ENCODE measurements at regions not wholly inside any gene's neighbourhood (a gene's known extent, or its start where the extent isn't known, plus 50 kb on each side); places are given as distances from the start of the nearest gene placed in this dataset.
"Not testable (repeated sequence)": the region's sequence is repeated elsewhere in the genome, so short reads cannot be mapped to it uniquely, and the experiment has no call there.

GRCh38 chr12:68537571-68537970 is 73.1 kb upstream of the RAP1B start:
- H3K9me3 ChIP-seq (replicated peaks; ENCODE audit: control insufficient read depth, low read depth, low read length), result no peaks in the 10 kb centered on the region
- no peak overlapping the region for H3K4me3 ChIP-seq (ENCODE audit: low read length)
- no peaks in the 10 kb centered on the region for H3K4me1 ChIP-seq (ENCODE audit: control insufficient read depth, insufficient read depth, low read length)
- H3K27me3 ChIP-seq (ENCODE audit: control insufficient read depth, insufficient read depth, low read length), result no peaks in the 10 kb centered on the region
- no peaks in the 10 kb centered on the region for H3K36me3 ChIP-seq (ENCODE audit: control insufficient read depth, insufficient read depth, low read length)
- WGBS (ENCODE audit: insufficient coverage), result 83% methylated on average over 1 of the region's 2 CpGs
- DNase-seq, result no peak
- no peak overlapping the region for H3K27ac ChIP-seq (ENCODE audit: low read length)

DNA sequence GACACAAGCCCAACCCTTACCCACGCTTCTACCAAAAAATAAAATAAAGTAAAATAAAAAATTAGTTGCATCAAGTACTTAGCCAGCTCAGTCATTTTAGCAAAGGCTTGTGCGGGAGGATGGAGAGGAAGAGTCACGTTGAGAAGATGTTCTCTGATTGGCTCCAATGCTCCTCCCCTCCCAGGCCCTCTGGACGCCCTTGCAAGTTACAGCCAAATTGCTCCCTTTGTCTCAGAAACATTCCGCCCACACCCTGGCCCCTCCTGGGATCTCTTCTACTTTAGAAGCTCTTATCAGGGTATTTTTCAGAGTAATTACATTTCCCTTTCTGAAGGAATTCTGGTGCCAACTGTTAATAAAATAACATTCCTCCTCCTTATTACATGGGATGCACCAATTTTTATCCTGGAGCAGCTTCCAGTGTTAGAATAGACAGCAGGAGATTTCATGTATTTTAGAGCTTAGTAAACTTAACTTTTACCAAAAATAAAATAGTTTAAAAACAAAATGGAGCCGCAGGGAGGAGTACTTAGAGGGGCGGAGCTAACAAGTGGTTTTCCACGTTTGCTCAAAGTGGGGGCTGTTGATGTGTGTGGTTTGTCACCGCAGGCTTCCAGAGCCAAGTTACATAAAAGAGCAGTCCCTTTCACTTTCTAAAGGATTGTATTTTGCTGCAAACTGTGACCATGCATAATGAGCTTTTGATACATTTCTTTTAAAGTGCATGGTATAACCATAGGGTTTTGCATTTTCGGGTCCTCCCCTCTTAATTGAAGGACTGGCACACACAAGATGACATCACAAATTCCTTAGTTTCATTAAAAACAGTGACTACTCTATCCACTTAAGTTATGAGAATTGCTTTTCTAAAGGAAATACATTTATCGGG is 71.7 kb upstream of the RAP1B start:
- whole genome bisulfite sequencing (ENCODE audit: insufficient coverage), result 0% methylated on average over 1 of the region's 11 CpGs
- H3K27me3 ChIP-seq (ENCODE audit: control insufficient read depth, insufficient read depth, low read length), result no peaks in the 10 kb centered on the region
- no peaks in the 10 kb centered on the region for H3K9me3 ChIP-seq (replicated peaks; ENCODE audit: control insufficient read depth, low read depth, low read length)
- no peak overlapping the region for H3K4me3 ChIP-seq (ENCODE audit: low read length)
- H3K4me1 ChIP-seq (ENCODE audit: control insufficient read depth, insufficient read depth, low read length), result no peaks in the 10 kb centered on the region
- H3K36me3 ChIP-seq (ENCODE audit: control insufficient read depth, insufficient read depth, low read length), result no peaks in the 10 kb centered on the region
- peak; percentile 75 for DNase-seq
- peak overlapping the region; percentile 29 for H3K27ac ChIP-seq (ENCODE audit: low read length)

DNA sequence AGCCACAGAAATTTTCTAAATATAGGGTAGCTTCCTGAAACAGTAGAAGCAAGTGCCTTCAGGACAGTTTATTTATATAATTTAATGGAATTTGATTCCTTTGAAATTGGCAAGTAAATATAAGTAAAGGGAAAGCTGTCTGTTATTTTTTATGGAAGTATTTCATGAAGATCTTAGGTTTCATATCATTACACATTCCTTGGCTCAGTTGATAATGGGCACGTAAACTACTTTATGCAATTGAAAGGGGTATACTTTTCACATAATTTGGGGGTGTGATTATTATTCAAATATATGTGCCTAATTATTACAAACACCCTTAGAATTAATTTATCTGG is 71.1 kb upstream of the RAP1B start:
- H3K4me3 ChIP-seq (ENCODE audit: low read length), result no peak overlapping the region

DNA sequence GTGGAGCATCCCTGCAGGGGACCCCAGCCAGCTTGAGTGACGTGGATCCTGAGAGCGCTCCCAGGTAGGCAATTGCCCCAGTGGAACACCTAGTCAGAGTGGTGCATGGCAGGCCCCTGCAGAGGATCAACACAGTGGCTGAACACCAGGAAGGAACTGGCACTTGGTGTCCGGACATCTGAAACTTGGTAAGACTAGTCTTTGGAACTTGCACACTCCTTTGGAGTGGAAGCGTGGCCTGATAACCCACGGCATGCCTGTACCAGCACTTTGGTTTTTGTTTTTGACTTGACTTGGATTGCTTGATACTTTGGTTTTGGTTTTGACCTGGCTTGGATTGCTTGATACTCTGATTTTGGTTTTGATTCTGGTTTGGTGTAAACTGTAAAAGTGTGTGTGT is 69.9 kb upstream of the RAP1B start:
- not testable (repeated sequence) for H3K27ac ChIP-seq (ENCODE audit: low read length)

More for the DNA sequence above, 71.1 kb upstream of the RAP1B start:
- no peaks in the 10 kb centered on the region for H3K36me3 ChIP-seq (ENCODE audit: control insufficient read depth, insufficient read depth, low read length)
- WGBS (ENCODE audit: insufficient coverage), result no CpG with 5 or more reads among the region's 1 CpG
- no peak for DNase-seq
- H3K27ac ChIP-seq (ENCODE audit: low read length), result no peak overlapping the region
- H3K27me3 ChIP-seq (ENCODE audit: control insufficient read depth, insufficient read depth, low read length), result no peaks in the 10 kb centered on the region
- no peaks in the 10 kb centered on the region for H3K4me1 ChIP-seq (ENCODE audit: control insufficient read depth, insufficient read depth, low read length)
- no peaks in the 10 kb centered on the region for H3K9me3 ChIP-seq (replicated peaks; ENCODE audit: control insufficient read depth, low read depth, low read length)

DNA sequence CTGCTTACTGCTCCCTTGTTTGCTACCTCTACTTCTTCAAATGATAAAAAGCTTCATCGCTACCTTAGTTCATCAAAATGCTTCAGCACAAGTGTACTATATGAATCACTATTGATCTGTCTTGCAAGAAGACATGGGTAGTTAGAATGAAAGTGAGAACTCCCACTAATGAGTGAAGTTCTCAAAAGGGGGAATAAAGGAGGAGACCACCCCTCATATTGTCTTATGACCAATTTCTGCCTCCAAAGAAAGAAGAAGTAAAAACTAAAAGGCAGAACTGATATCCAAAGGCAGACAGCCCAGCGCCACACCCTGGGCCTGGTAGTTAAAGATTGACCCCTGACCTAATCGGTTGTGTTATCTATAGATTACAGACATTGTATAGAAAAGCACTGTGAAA is 63.4 kb upstream of the RAP1B start:
- not testable (repeated sequence) for H3K4me3 ChIP-seq (ENCODE audit: low read length); H3K27me3 ChIP-seq (ENCODE audit: control insufficient read depth, insufficient read depth, low read length); H3K27ac ChIP-seq (ENCODE audit: low read length); DNase-seq; H3K9me3 ChIP-seq (replicated peaks; ENCODE audit: control insufficient read depth, low read depth, low read length); H3K4me1 ChIP-seq (ENCODE audit: control insufficient read depth, insufficient read depth, low read length); H3K36me3 ChIP-seq (ENCODE audit: control insufficient read depth, insufficient read depth, low read length)
- WGBS (ENCODE audit: insufficient coverage), result 33% methylated on average over 1 of the region's 3 CpGs

More for the DNA sequence above, 69.9 kb upstream of the RAP1B start:
- not testable (repeated sequence) for DNase-seq; H3K27me3 ChIP-seq (ENCODE audit: control insufficient read depth, insufficient read depth, low read length); H3K36me3 ChIP-seq (ENCODE audit: control insufficient read depth, insufficient read depth, low read length); H3K9me3 ChIP-seq (replicated peaks; ENCODE audit: control insufficient read depth, low read depth, low read length); H3K4me1 ChIP-seq (ENCODE audit: control insufficient read depth, insufficient read depth, low read length); H3K4me3 ChIP-seq (ENCODE audit: low read length)
- WGBS (ENCODE audit: insufficient coverage), result 99% methylated on average over 5 of the region's 5 CpGs

DNA sequence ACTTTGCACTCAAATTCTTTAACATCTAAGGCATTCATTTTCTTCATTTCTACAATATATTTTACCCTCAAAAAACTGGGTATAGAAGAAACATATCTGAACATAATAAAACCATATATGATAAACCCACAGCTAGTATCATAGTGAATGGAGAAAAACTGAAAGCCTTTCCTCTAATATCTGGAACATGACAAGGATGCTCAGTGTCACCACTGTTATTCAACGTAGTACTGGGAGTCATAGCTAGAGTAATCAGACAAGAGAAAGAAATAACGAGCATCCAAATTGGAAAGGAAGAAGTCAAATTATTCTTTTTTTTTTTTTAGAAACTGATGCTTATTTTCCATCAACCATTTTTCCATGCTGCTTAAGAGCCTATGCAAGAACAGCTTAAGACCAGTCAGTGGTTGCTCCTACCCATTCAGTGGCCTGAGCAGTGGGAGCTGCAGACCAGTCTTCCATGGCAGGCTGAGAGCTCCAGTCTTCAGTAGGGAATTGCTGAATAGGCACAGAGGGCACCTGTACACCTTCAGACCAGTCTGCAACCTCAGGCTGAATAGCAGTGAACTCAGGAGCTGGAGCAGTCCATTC is 58.0 kb upstream of the RAP1B start:
- H3K4me1 ChIP-seq (ENCODE audit: control insufficient read depth, insufficient read depth, low read length); H3K27ac ChIP-seq (ENCODE audit: low read length); H3K27me3 ChIP-seq (ENCODE audit: control insufficient read depth, insufficient read depth, low read length); H3K9me3 ChIP-seq (replicated peaks; ENCODE audit: control insufficient read depth, low read depth, low read length); H3K4me3 ChIP-seq (ENCODE audit: low read length); H3K36me3 ChIP-seq (ENCODE audit: control insufficient read depth, insufficient read depth, low read length); DNase-seq: not testable (repeated sequence)
- 100% methylated on average over 1 of the region's 2 CpGs for WGBS (ENCODE audit: insufficient coverage)

DNA sequence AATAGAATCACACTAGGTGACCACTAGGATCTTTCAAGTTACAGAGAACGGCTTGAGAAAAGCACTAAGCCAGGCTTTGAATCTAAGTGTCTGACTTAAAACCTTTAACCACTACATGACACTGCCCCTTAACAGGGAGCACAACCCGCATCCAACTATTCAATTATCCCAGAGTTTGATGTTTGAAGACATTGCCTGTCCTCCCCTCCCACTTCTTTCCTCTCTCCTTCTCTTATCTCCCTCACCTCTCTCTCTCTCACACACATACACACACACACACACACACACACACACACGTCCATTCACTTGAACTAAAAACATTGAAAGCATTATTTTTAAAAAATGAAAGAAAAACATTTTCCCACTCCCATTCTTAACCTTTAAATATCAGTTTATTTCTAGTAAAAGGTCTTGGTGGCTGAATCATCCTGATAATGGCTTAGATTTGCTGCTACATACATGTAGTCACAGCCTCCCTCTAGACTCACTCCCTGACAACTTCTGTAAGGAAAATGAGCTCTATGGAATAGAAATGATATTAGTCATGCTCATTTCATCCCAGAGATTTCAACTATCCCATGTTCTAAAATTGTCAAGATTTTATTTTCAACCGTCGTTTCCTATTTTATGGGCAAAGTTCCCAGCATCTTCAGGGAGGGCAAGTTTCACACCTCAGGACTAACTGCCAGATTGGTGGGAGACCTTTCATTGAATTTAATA is 53.5 kb upstream of the RAP1B start:
- Histone ChIP-seq H3K4me3 (ENCODE audit: low read length) (no peak overlapping the region), H3K4me1 (ENCODE audit: control insufficient read depth, insufficient read depth, low read length) (peaks cover 7% of the 10 kb centered on the region), H3K27ac (ENCODE audit: low read length) (no peak overlapping the region), H3K9me3 (replicated peaks; ENCODE audit: control insufficient read depth, low read depth, low read length) (no peaks in the 10 kb centered on the region), H3K27me3 (ENCODE audit: control insufficient read depth, insufficient read depth, low read length) (no peaks in the 10 kb centered on the region), H3K36me3 (ENCODE audit: control insufficient read depth, insufficient read depth, low read length) (no peaks in the 10 kb centered on the region)
- WGBS (ENCODE audit: insufficient coverage), result 53% methylated on average over 2 of the region's 5 CpGs
- DNase-seq, result no peak

DNA sequence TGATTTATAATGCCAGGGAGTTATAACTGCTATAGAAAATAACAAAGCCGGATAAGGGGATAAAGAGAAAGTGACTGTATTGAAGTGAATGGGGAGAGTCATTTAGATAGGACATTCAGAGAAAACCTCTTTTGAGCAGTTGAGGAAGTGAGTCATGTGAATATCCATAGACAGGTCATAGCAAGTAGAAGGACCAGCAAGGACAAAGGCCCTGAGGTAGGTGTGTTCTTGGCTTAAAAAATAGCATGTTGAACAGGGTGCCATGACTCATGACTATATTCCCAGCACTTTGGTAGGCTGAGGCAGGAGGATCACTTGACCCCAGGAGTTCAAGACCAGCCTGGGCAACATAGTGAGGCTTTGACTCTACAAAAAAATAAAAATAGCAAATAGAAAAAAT is 51.5 kb upstream of the RAP1B start:
- Histone ChIP-seq H3K36me3 (ENCODE audit: control insufficient read depth, insufficient read depth, low read length) (no peaks in the 10 kb centered on the region), H3K4me1 (ENCODE audit: control insufficient read depth, insufficient read depth, low read length) (peaks cover 7% of the 10 kb centered on the region), H3K9me3 (replicated peaks; ENCODE audit: control insufficient read depth, low read depth, low read length) (no peaks in the 10 kb centered on the region), H3K27ac (ENCODE audit: low read length) (no peak overlapping the region), H3K4me3 (ENCODE audit: low read length) (no peak overlapping the region), H3K27me3 (ENCODE audit: control insufficient read depth, insufficient read depth, low read length) (no peaks in the 10 kb centered on the region)
- no CpG with 5 or more reads among the region's 1 CpG for WGBS (ENCODE audit: insufficient coverage)
- no peak for DNase-seq

DNA sequence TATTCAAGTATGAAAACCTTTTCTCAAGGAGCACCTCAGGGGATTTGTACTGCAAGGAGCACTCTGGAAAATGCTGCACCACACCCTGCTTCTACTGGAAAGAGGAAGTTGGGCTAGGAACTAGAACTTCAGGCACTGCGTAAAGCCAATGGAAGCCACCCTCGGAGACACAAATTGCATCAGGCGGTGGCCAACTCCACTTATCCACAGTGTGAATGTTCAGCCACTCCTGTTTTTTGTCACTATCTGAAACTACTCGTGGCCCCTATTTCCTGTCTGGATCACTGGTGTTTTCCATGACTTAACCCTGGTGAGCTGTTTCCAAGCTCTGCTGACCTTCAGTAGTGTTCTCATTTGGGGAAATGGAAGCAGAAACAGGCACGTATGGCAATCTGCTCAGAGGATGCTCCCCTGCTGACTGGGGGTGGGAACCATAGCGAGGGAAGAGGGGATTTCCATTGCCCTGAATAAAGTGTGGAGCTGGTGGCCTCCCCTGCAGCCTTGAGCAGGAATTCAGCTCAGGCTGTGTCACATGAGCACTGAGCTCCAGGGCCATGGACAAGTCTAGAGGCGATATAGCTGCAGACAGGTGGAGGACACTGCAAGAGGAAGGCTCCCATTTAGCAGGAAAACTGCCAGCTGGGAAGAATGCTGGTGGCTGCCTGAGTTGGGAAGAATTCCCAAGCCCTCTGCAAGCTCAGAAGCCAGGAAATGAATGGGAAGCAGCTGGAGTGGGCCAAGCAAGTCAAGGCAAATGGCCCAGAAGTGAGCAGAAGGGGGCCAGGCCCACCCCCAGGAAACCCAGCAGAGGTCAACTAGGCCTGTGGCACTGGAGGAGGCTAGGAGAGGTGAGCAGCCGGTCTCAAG is 50.5 kb upstream of the RAP1B start:
- Histone ChIP-seq H3K27me3 (ENCODE audit: control insufficient read depth, insufficient read depth, low read length) (no peaks in the 10 kb centered on the region), H3K9me3 (replicated peaks; ENCODE audit: control insufficient read depth, low read depth, low read length) (no peaks in the 10 kb centered on the region), H3K36me3 (ENCODE audit: control insufficient read depth, insufficient read depth, low read length) (no peaks in the 10 kb centered on the region), H3K27ac (ENCODE audit: low read length) (peak overlapping the region; percentile 53), H3K4me1 (ENCODE audit: control insufficient read depth, insufficient read depth, low read length) (peaks cover 7% of the 10 kb centered on the region), H3K4me3 (ENCODE audit: low read length) (no peak overlapping the region)
- 21% methylated on average over 8 of the region's 8 CpGs for WGBS (ENCODE audit: insufficient coverage)
- DNase-seq, result peak; percentile 84

Data from muscle of leg (tissue), 3 donors.